Loucy (cell line): ENCODE measurements at regions not wholly inside any gene's neighbourhood (a gene's known extent, or its start where the extent isn't known, plus 50 kb on each side); places are given as distances from the start of the nearest gene placed in this dataset.

Experiments used
- H2AFZ ChIP-seq: fragments of 200-600 bp; sonication (generic); 2 replicates; pipeline ENCODE4 v1.6.0; 2016; ENCODE audit warnings: antibody characterized with exemption, mild to moderate bottlenecking, low read length, moderate library complexity
- H3F3A ChIP-seq: fragments of 200-600 bp; 2 replicates; pipeline ENCODE4 v1.6.0; 2016; ENCODE audit warnings: antibody characterized with exemption, low read depth, mild to moderate bottlenecking
- H3K27me3 ChIP-seq: fragments of 200-600 bp; sonication (generic); 2 replicates; pipeline ENCODE4 v1.6.1; 2014; ENCODE audit warnings: low read length, mild to moderate bottlenecking; ENCODE audit not compliant: insufficient read depth, poor library complexity, severe bottlenecking
- H3K36me3 ChIP-seq: fragments of 200-600 bp; sonication (generic); 2 replicates; pipeline ENCODE4 v1.6.1; 2016; ENCODE audit warnings: low read length; ENCODE audit not compliant: insufficient read depth
- H3K4me1 ChIP-seq: fragments of 200-600 bp; sonication (generic); 2 replicates; pipeline ENCODE4 v1.5.1; 2014; ENCODE audit warnings: low read length, mild to moderate bottlenecking; ENCODE audit not compliant: insufficient read depth, poor library complexity, severe bottlenecking
- H3K4me2 ChIP-seq: fragments of 200-600 bp; sonication (generic); 2 replicates; pipeline ENCODE4 v1.6.0; 2014; ENCODE audit warnings: antibody characterized with exemption, low read length, low read depth, mild to moderate bottlenecking; ENCODE audit not compliant: poor library complexity, severe bottlenecking
- H3K4me3 ChIP-seq: fragments of 200-600 bp; sonication (generic); 2 replicates; pipeline ENCODE4 v1.5.1; 2014; ENCODE audit warnings: low read length, mild to moderate bottlenecking, mixed read lengths; ENCODE audit not compliant: poor library complexity, severe bottlenecking
- H3K79me2 ChIP-seq: fragments of 200-600 bp; sonication (generic); 2 replicates; pipeline ENCODE4 v1.6.1; 2014; ENCODE audit warnings: low read length; ENCODE audit not compliant: insufficient read depth
- H3K9ac ChIP-seq: fragments of 200-600 bp; sonication (generic); 2 replicates; pipeline ENCODE4 v1.6.0; 2014; ENCODE audit warnings: mild to moderate bottlenecking, low read depth, low read length, moderate library complexity; ENCODE audit not compliant: poor library complexity, severe bottlenecking
- H3K9me2 ChIP-seq: fragments of 200-600 bp; sonication (generic); replicated peaks from 2 replicates; pipeline ENCODE4 v1.6.1; 2016; ENCODE audit warnings: low read depth, low read length, mixed read lengths
- H3K9me3 ChIP-seq: fragments of 200-600 bp; sonication (generic); 2 replicates; pipeline ENCODE4 v1.6.1; 2014; ENCODE audit warnings: mild to moderate bottlenecking, antibody characterized with exemption, low read length, low read depth; ENCODE audit not compliant: insufficient read depth
- H4K20me1 ChIP-seq: fragments of 200-600 bp; sonication (generic); 2 replicates; pipeline ENCODE4 v1.6.0; 2014; ENCODE audit warnings: antibody characterized with exemption, low read length, mild to moderate bottlenecking; ENCODE audit not compliant: insufficient read depth, poor library complexity, severe bottlenecking
- CTCF ChIP-seq: fragments of 200-600 bp; sonication (generic); conservative IDR thresholded peaks from 2 replicates; pipeline ENCODE4 v1.5.1; 2014; ENCODE audit warnings: mild to moderate bottlenecking, antibody characterized with exemption, low read length
- EZH2phosphoT487 ChIP-seq: fragments of 200-600 bp; IDR thresholded peaks from 2 replicates; pipeline ENCODE4 v1.6.1; 2018; ENCODE audit warnings: antibody characterized with exemption, mild to moderate bottlenecking, moderate library complexity, borderline replicate concordance

- no peak for TF ChIP-seq EZH2phosphoT487
- TF ChIP-seq CTCF: no peak
These were observed 1112.8 kb downstream of the TUSC7 start for GRCh38 chr3:117822416-117822815.

GRCh38 chr3:117836296-117836695 is 1126.7 kb downstream of the TUSC7 start:
- TF ChIP-seq CTCF (no peak), EZH2phosphoT487 (no peak)
- H3K4me1 ChIP-seq: no peaks in the 10 kb centered on the region
- no peaks in the 10 kb centered on the region for H3K79me2 ChIP-seq
- no peaks in the 10 kb centered on the region for H3K9me2 ChIP-seq
- H3K27me3 ChIP-seq: no peaks in the 10 kb centered on the region
- H3K4me3 ChIP-seq: no peak overlapping the region
- no peak overlapping the region for H3K9ac ChIP-seq
- no peak overlapping the region for H3K4me2 ChIP-seq
- H4K20me1 ChIP-seq: no peaks in the 10 kb centered on the region
- no peaks in the 10 kb centered on the region for H3F3A ChIP-seq
- no peaks in the 10 kb centered on the region for H3K36me3 ChIP-seq
- no peaks in the 10 kb centered on the region for H3K9me3 ChIP-seq
- H2AFZ ChIP-seq: no peak overlapping the region

More at GRCh38 chr3:117822416-117822815, 1112.8 kb downstream of the TUSC7 start:
- H3K4me3 ChIP-seq: no peak overlapping the region
- H3K4me1 ChIP-seq: no peaks in the 10 kb centered on the region
- no peaks in the 10 kb centered on the region for H3F3A ChIP-seq
- no peak overlapping the region for H3K9ac ChIP-seq
- H3K4me2 ChIP-seq: no peak overlapping the region
- no peaks in the 10 kb centered on the region for H3K9me3 ChIP-seq
- no peaks in the 10 kb centered on the region for H3K36me3 ChIP-seq
- no peaks in the 10 kb centered on the region for H3K9me2 ChIP-seq
- no peaks in the 10 kb centered on the region for H3K27me3 ChIP-seq
- H4K20me1 ChIP-seq: no peaks in the 10 kb centered on the region
- no peaks in the 10 kb centered on the region for H3K79me2 ChIP-seq
- H2AFZ ChIP-seq: no peak overlapping the region

GRCh38 chr3:117837391-117837790 is 1127.8 kb downstream of the TUSC7 start:
- TF ChIP-seq CTCF: no peak
- TF ChIP-seq EZH2phosphoT487: no peak
- H3K36me3 ChIP-seq: no peaks in the 10 kb centered on the region
- H4K20me1 ChIP-seq: no peaks in the 10 kb centered on the region
- H3F3A ChIP-seq: no peaks in the 10 kb centered on the region
- H3K27me3 ChIP-seq: no peaks in the 10 kb centered on the region
- no peak overlapping the region for H3K4me2 ChIP-seq
- H3K4me3 ChIP-seq: no peak overlapping the region
- H2AFZ ChIP-seq: no peak overlapping the region
- no peaks in the 10 kb centered on the region for H3K9me3 ChIP-seq
- H3K9ac ChIP-seq: no peak overlapping the region
- no peaks in the 10 kb centered on the region for H3K9me2 ChIP-seq
- no peaks in the 10 kb centered on the region for H3K79me2 ChIP-seq
- no peaks in the 10 kb centered on the region for H3K4me1 ChIP-seq
